ENCODE measurements at regions not wholly inside any gene's neighbourhood (a gene's known extent, or its start where the extent isn't known, plus 50 kb on each side); places are given as distances from the start of the nearest gene placed in this dataset.

- no peak for TF ChIP-seq EZH2 (IDR thresholded peaks at IDR 0.05; ENCODE audit: insufficient read depth, poor library complexity, severe bottlenecking)
- no peak for TF ChIP-seq EZH2phosphoT487 (IDR thresholded peaks at IDR 0.05; ENCODE audit: insufficient read depth, low read depth)
Observed at GRCh38 chr7:12809476-12809875, 122.0 kb downstream of the ARL4A start.

Data from GM23248 (cell line).